H9 (cell line): ENCODE measurements at regions not wholly inside any gene's neighbourhood (a gene's known extent, or its start where the extent isn't known, plus 50 kb on each side); places are given as distances from the start of the nearest gene placed in this dataset.
A peak's percentile ranks its signal among the peaks of the same experiment; 100 is the strongest.

Source experiments
- DNase-seq: peaks from one replicate; pipeline ENCODE4 v3.0.0-alpha.2; 2017
- H2AFZ ChIP-seq: one replicate; pipeline ENCODE4 v1.6.1; 2013; ENCODE audit warnings: mild to moderate bottlenecking, low read length, control low read depth, moderate library complexity
- H2AK5ac ChIP-seq: 2 replicates; pipeline ENCODE4 v1.6.1; 2013; ENCODE audit warnings: low read length, control low read depth, mixed read lengths; ENCODE audit not compliant: insufficient read length
- H2BK120ac ChIP-seq: one replicate; pipeline ENCODE4 v1.6.1; 2013; ENCODE audit warnings: low read depth, mild to moderate bottlenecking, low read length, control low read depth, inconsistent platforms; ENCODE audit not compliant: poor library complexity, severe bottlenecking
- H2BK12ac ChIP-seq: 2 replicates; pipeline ENCODE4 v1.6.1; 2013; ENCODE audit warnings: low read length, control low read depth, mixed read lengths, low read depth; ENCODE audit not compliant: insufficient read length
- H2BK15ac ChIP-seq: 2 replicates; pipeline ENCODE4 v1.6.1; 2013; ENCODE audit warnings: low read depth, low read length, control low read depth
- H2BK20ac ChIP-seq: one replicate; pipeline ENCODE4 v1.6.1; 2013; ENCODE audit warnings: low read depth, mild to moderate bottlenecking, low read length, control low read depth, inconsistent platforms; ENCODE audit not compliant: poor library complexity, severe bottlenecking
- H2BK5ac ChIP-seq: 2 replicates; pipeline ENCODE4 v1.6.1; 2013; ENCODE audit warnings: low read length, control low read depth, mixed read lengths; ENCODE audit not compliant: insufficient read length
- H3K14ac ChIP-seq: 2 replicates; pipeline ENCODE4 v1.6.1; 2013; ENCODE audit warnings: low read length, control low read depth; ENCODE audit not compliant: insufficient read depth
- H3K18ac ChIP-seq: 2 replicates; pipeline ENCODE4 v1.6.1; 2013; ENCODE audit warnings: low read depth, mild to moderate bottlenecking, mixed read lengths, low read length, control low read depth; ENCODE audit not compliant: insufficient read length
- H3K23ac ChIP-seq: 2 replicates; pipeline ENCODE4 v1.6.1; 2013; ENCODE audit warnings: low read length, control low read depth, mixed read lengths, low read depth; ENCODE audit not compliant: insufficient read length
- H3K23me2 ChIP-seq: 2 replicates; pipeline ENCODE4 v1.6.1; 2013; ENCODE audit warnings: low read depth, mild to moderate bottlenecking, mixed read lengths, low read length, control low read depth; ENCODE audit not compliant: insufficient read length, poor library complexity, severe bottlenecking
- H3K27ac ChIP-seq: 2 replicates; pipeline ENCODE4 v1.5.1; 2013; ENCODE audit warnings: low read length, control low read depth, mixed read lengths, low read depth; ENCODE audit not compliant: insufficient read length
- H3K27me3 ChIP-seq: 2 replicates; pipeline ENCODE4 v1.6.1; 2013; ENCODE audit warnings: low read length, control low read depth, inconsistent platforms; ENCODE audit not compliant: insufficient read depth
- H3K4ac ChIP-seq: 2 replicates; pipeline ENCODE4 v1.6.1; 2013; ENCODE audit warnings: low read depth, mild to moderate bottlenecking, control low read depth, inconsistent platforms, low read length, moderate library complexity
- H3K4me1 ChIP-seq: 2 replicates; pipeline ENCODE4 v1.6.1; 2013; ENCODE audit warnings: low read length, control low read depth, inconsistent platforms; ENCODE audit not compliant: insufficient read depth
- H3K4me2 ChIP-seq: 2 replicates; pipeline ENCODE4 v1.6.1; 2013; ENCODE audit warnings: low read length, control low read depth, mixed read lengths; ENCODE audit not compliant: insufficient read length, insufficient read depth
- H3K56ac ChIP-seq: 2 replicates; pipeline ENCODE4 v1.6.1; 2013; ENCODE audit warnings: low read depth, mild to moderate bottlenecking, mixed read lengths, low read length, control low read depth; ENCODE audit not compliant: insufficient read length
- H3K79me1 ChIP-seq: 2 replicates; pipeline ENCODE4 v1.6.1; 2013; ENCODE audit warnings: low read depth, mild to moderate bottlenecking, moderate library complexity, low read length, control low read depth, inconsistent platforms; ENCODE audit not compliant: insufficient read depth, poor library complexity, severe bottlenecking
- H3K79me2 ChIP-seq: 2 replicates; pipeline ENCODE4 v1.6.1; 2013; ENCODE audit warnings: low read length, control low read depth, inconsistent platforms; ENCODE audit not compliant: insufficient read depth
- H3K9ac ChIP-seq: 2 replicates; pipeline ENCODE4 v1.6.1; 2013; ENCODE audit warnings: low read length, control low read depth, mixed read lengths; ENCODE audit not compliant: insufficient read length; ENCODE audit errors: extremely low read depth
- H3K9me3 ChIP-seq: one replicate; pipeline ENCODE4 v1.6.1; 2013; ENCODE audit warnings: low read depth, low read length, inconsistent platforms; ENCODE audit not compliant: control insufficient read depth
- H3T11ph ChIP-seq: one replicate; pipeline ENCODE4 v1.6.1; 2013; ENCODE audit warnings: mild to moderate bottlenecking, low read length, control low read depth, inconsistent platforms
- H4K20me1 ChIP-seq: one replicate; pipeline ENCODE4 v1.6.1; 2013; ENCODE audit not compliant: control insufficient read depth, insufficient read length, insufficient read depth
- H4K5ac ChIP-seq: 2 replicates; pipeline ENCODE4 v1.6.1; 2013; ENCODE audit warnings: low read depth, mild to moderate bottlenecking, mixed read lengths, low read length, control low read depth; ENCODE audit not compliant: insufficient read length
- H4K8ac ChIP-seq: replicated peaks from 2 replicates; pipeline ENCODE4 v1.6.1; 2013; ENCODE audit warnings: low read length, control low read depth, mixed read lengths, low read depth; ENCODE audit not compliant: insufficient read length
- H4K91ac ChIP-seq: 2 replicates; pipeline ENCODE4 v1.6.1; 2013; ENCODE audit warnings: low read depth, mild to moderate bottlenecking, moderate library complexity, mixed read lengths, low read length, control low read depth; ENCODE audit not compliant: insufficient read length
- H3K27ac Mint-ChIP-seq, 3 experiments: 2 replicates in 2 of 3; 3 replicates in 1 of 3; pipeline ENCODE4 v1.8.0; 2020 to 2021; ENCODE audit warnings: mixed read lengths in 3 of 3, mild to moderate bottlenecking in 1 of 3, moderate library complexity in 1 of 3
- H3K27me3 Mint-ChIP-seq: 2 replicates; pipeline ENCODE4 v1.8.0; 2021; ENCODE audit warnings: low read depth, mild to moderate bottlenecking, moderate library complexity, mixed read lengths
- H3K36me3 Mint-ChIP-seq, 3 experiments: 2 replicates in 2 of 3; 3 replicates in 1 of 3; pipeline ENCODE4 v1.8.0; 2020 to 2021; ENCODE audit warnings: low read depth in 3 of 3, mixed read lengths in 3 of 3; ENCODE audit not compliant: insufficient read depth in 1 of 3
- H3K4me1 Mint-ChIP-seq, 2 experiments: 2 replicates each; pipeline ENCODE4 v1.8.0; 2020; ENCODE audit warnings: mixed read lengths in 2 of 2
- H3K4me3 Mint-ChIP-seq, 2 experiments: 2 replicates in 1 of 2; 3 replicates in 1 of 2; pipeline ENCODE4 v1.8.0; 2020 to 2021; ENCODE audit warnings: mild to moderate bottlenecking in 2 of 2, mixed read lengths in 2 of 2, moderate library complexity in 1 of 2
- H3K9me3 Mint-ChIP-seq, 2 experiments: 2 replicates in 1 of 2; 3 replicates in 1 of 2; pipeline ENCODE4 v1.8.0; 2020; ENCODE audit warnings: mild to moderate bottlenecking in 2 of 2, mixed read lengths in 2 of 2, moderate library complexity in 1 of 2
- CTCF ChIP-seq: fragments of 200-600 bp; sonication (generic); conservative IDR thresholded peaks from 3 replicates; pipeline ENCODE4 v1.8.0; 2021; ENCODE audit warnings: antibody characterized with exemption, mild to moderate bottlenecking
- WGBS: extraction: QIAGEN DNeasy Blood & Tissue Kit; methylation state at CpG from one replicate; pipeline ENCODE4 v1.1.7; 2013; ENCODE audit warnings: missing lambda C conversion rate, low lambda C conversion rate, mixed read lengths; ENCODE audit not compliant: insufficient read length; ENCODE audit errors: extremely low coverage; 5-methylcytosine and 5-hydroxymethylcytosine counted together

GRCh38 chr7:12812111-12812510, 124.7 kb downstream of the ARL4A start:
- 0 out of 7 replicates have a peak overlapping the region, but pooled peaks of 1 of the 3 experiments have one; percentile 33 for H3K27ac Mint-ChIP-seq
- no CpG with 5 or more reads among the region's 4 CpGs for WGBS

More at GRCh38 chr7:12812111-12812510, 124.7 kb downstream of the ARL4A start:
- Histone ChIP-seq H2BK120ac (no peak overlapping the region), H3K4me2 (no peak overlapping the region), H3K27me3 (no peaks in the 10 kb centered on the region), H3K9ac (no peak overlapping the region), H3K4me1 (no peaks in the 10 kb centered on the region; the same call in 1 of the 2 replicates), H4K91ac (no peak overlapping the region), H3K56ac (no peak overlapping the region), H3K9me3 (no peaks in the 10 kb centered on the region), H4K5ac (no peak overlapping the region), H4K8ac (no peak overlapping the region), H3K27ac (no peak overlapping the region), H3K23ac (no peak overlapping the region), H3K79me1 (no peaks in the 10 kb centered on the region), H2AFZ (no peak overlapping the region), H3K4ac (no peak overlapping the region), H2BK20ac (no peak overlapping the region), H2BK5ac (no peak overlapping the region), H3K14ac (no peak overlapping the region), H2BK12ac (no peak overlapping the region), H3K18ac (no peak overlapping the region), H3K79me2 (no peaks in the 10 kb centered on the region), H2BK15ac (no peak overlapping the region), H4K20me1 (no peaks in the 10 kb centered on the region), H3T11ph (no peak overlapping the region), H2AK5ac (no peak overlapping the region), H3K23me2 (no peaks in the 10 kb centered on the region)
- no peak for DNase-seq
- TF ChIP-seq CTCF = no peak
- H3K36me3 Mint-ChIP-seq = peaks cover 0 to 7% (median 5%) of the 10 kb centered on the region in 3 experiments; a peak in 4 of 7 replicates
- peaks cover 4 to 5% of the 10 kb centered on the region in 2 experiments; a peak in 2 of 5 replicates for H3K9me3 Mint-ChIP-seq
- no peaks in the 10 kb centered on the region for H3K27me3 Mint-ChIP-seq
- peaks cover 16 to 18% of the 10 kb centered on the region in 2 experiments for H3K4me1 Mint-ChIP-seq
- no peak overlapping the region for H3K4me3 Mint-ChIP-seq
